GM23338 (cell line): ENCODE measurements at regions not wholly inside any gene's neighbourhood (a gene's known extent, or its start where the extent isn't known, plus 50 kb on each side); places are given as distances from the start of the nearest gene placed in this dataset.

Experiments
- ATAC-seq: fragments of 200-7000 bp; cut with Tn5 transposase; 3 replicates; pipeline ENCODE4 v1.9.1; 2020
- DNase-seq: peaks from one replicate; pipeline ENCODE4 v3.0.0-alpha.2; 2015; ENCODE audit warnings: low spot score
- H2AFZ ChIP-seq: fragments of 200-600 bp; sonication (generic); 2 replicates; pipeline ENCODE4 v1.8.0; 2016; ENCODE audit warnings: antibody characterized with exemption, mild to moderate bottlenecking, moderate library complexity
- H3F3A ChIP-seq: fragments of 200-600 bp; sonication (generic); replicated peaks from 2 replicates; pipeline ENCODE4 v1.8.0; 2017; ENCODE audit warnings: antibody characterized with exemption, mixed run types, low read depth
- H3K27ac ChIP-seq: fragments of 200-600 bp; sonication (generic); 2 replicates; pipeline ENCODE4 v1.6.1; 2016; ENCODE audit warnings: low read depth
- H3K27me3 ChIP-seq: fragments of 200-600 bp; sonication (generic); 2 replicates; pipeline ENCODE4 v1.8.0; 2016; ENCODE audit warnings: mild to moderate bottlenecking, mixed run types, moderate library complexity; ENCODE audit not compliant: insufficient read depth
- H3K36me3 ChIP-seq: fragments of 200-600 bp; sonication (generic); 2 replicates; pipeline ENCODE4 v1.8.0; 2016; ENCODE audit warnings: mild to moderate bottlenecking; ENCODE audit not compliant: insufficient read depth
- H3K4me1 ChIP-seq: fragments of 200-600 bp; sonication (generic); 2 replicates; pipeline ENCODE4 v1.8.0; 2016; ENCODE audit warnings: mild to moderate bottlenecking, moderate library complexity; ENCODE audit not compliant: insufficient read depth
- H3K4me2 ChIP-seq: fragments of 200-600 bp; sonication (generic); 2 replicates; pipeline ENCODE4 v1.7.1; 2017; ENCODE audit warnings: mixed run types
- H3K4me3 ChIP-seq: fragments of 200-600 bp; sonication (generic); 2 replicates; pipeline ENCODE4 v1.6.1; 2016; ENCODE audit warnings: mixed run types
- H3K79me2 ChIP-seq: fragments of 200-600 bp; sonication (generic); replicated peaks from 2 replicates; pipeline ENCODE4 v1.8.0; 2017; ENCODE audit warnings: mild to moderate bottlenecking; ENCODE audit not compliant: insufficient read depth
- H3K9me2 ChIP-seq: fragments of 200-600 bp; sonication (generic); 2 replicates; pipeline ENCODE4 v1.8.0; 2017; ENCODE audit not compliant: insufficient read depth
- H4K20me1 ChIP-seq: fragments of 200-600 bp; sonication (generic); replicated peaks from 2 replicates; pipeline ENCODE4 v1.8.0; 2017; ENCODE audit warnings: mild to moderate bottlenecking; ENCODE audit not compliant: insufficient read depth
- H3K27ac Mint-ChIP-seq: 2 replicates; pipeline ENCODE4 v1.8.0; 2020; ENCODE audit warnings: inconsistent platforms, mild to moderate bottlenecking, moderate library complexity, mixed read lengths
- H3K27me3 Mint-ChIP-seq: 3 replicates; pipeline ENCODE4 v1.8.0; 2022; ENCODE audit warnings: low read depth, mild to moderate bottlenecking, moderate library complexity, mixed read lengths, inconsistent platforms; ENCODE audit not compliant: insufficient read depth, poor library complexity
- H3K36me3 Mint-ChIP-seq: 3 replicates; pipeline ENCODE4 v1.8.0; 2021; ENCODE audit warnings: low read depth, mild to moderate bottlenecking, inconsistent platforms, moderate library complexity, mixed read lengths
- H3K4me1 Mint-ChIP-seq: 3 replicates; pipeline ENCODE4 v1.8.0; 2020; ENCODE audit warnings: mild to moderate bottlenecking, inconsistent platforms, mixed read lengths
- H3K4me3 Mint-ChIP-seq: 3 replicates; pipeline ENCODE4 v1.8.0; 2021; ENCODE audit warnings: moderate library complexity, mild to moderate bottlenecking, inconsistent platforms, mixed read lengths
- H3K9me3 Mint-ChIP-seq: 3 replicates; pipeline ENCODE4 v1.8.0; 2020; ENCODE audit warnings: moderate library complexity, mild to moderate bottlenecking, inconsistent platforms, mixed read lengths
- CREB1 ChIP-seq: fragments of 250-450 bp; sonication (Bioruptor Pico); IDR thresholded peaks from 2 replicates; pipeline ENCODE4 v1.5.0; 2020; ENCODE audit warnings: low read depth, mild to moderate bottlenecking, moderate library complexity
- CTCF ChIP-seq, 2 experiments: fragments of 200-600 bp in 1 of 2; sonication (generic) in 1 of 2; conservative IDR thresholded peaks; 2 replicates each; pipeline versions ENCODE4 v1.5.1 to v1.6.1; 2016 to 2017; ENCODE audit warnings: antibody characterized with exemption in 2 of 2, low read depth in 2 of 2, mild to moderate bottlenecking in 2 of 2, moderate library complexity in 1 of 2
- ETS1 ChIP-seq: IDR thresholded peaks from 2 replicates; pipeline ENCODE4 v1.6.1; 2016; ENCODE audit warnings: antibody characterized with exemption
- EZH2 ChIP-seq: fragments of 200-600 bp; sonication (generic); IDR thresholded peaks from one replicate; pipeline ENCODE4 v1.8.0; 2017; ENCODE audit warnings: antibody characterized with exemption, mild to moderate bottlenecking, low read depth; ENCODE audit not compliant: unreplicated experiment
- EZH2phosphoT487 ChIP-seq: fragments of 200-600 bp; sonication (generic); IDR thresholded peaks from one replicate; pipeline ENCODE4 v1.8.1; 2018; ENCODE audit warnings: antibody characterized with exemption; ENCODE audit not compliant: unreplicated experiment
- JUNB ChIP-seq: IDR thresholded peaks from one replicate; pipeline ENCODE4 v1.6.1; 2016; ENCODE audit warnings: antibody characterized with exemption; ENCODE audit not compliant: unreplicated experiment
- NANOG ChIP-seq: IDR thresholded peaks from 2 replicates; pipeline ENCODE4 v1.6.1; 2016; ENCODE audit warnings: antibody characterized with exemption, borderline replicate concordance
- POLR2AphosphoS5 ChIP-seq: IDR thresholded peaks from 2 replicates; pipeline ENCODE4 v1.6.1; 2016; ENCODE audit warnings: antibody characterized with exemption, low read depth
- REST ChIP-seq: IDR thresholded peaks from one replicate; pipeline ENCODE4 v1.6.1; 2018; ENCODE audit warnings: antibody characterized with exemption; ENCODE audit not compliant: unreplicated experiment
- STAT1 ChIP-seq: IDR thresholded peaks from one replicate; pipeline ENCODE4 v1.6.1; 2016; ENCODE audit warnings: antibody characterized with exemption; ENCODE audit not compliant: unreplicated experiment
- ZNF114 ChIP-seq: fragments of 250-450 bp; sonication (Bioruptor Pico); IDR thresholded peaks from 2 replicates; pipeline ENCODE4 v1.5.0; 2020; ENCODE audit warnings: mild to moderate bottlenecking, moderate library complexity
- ZNF331 ChIP-seq: fragments of 250-450 bp; sonication (Bioruptor Pico); IDR thresholded peaks from 2 replicates; pipeline ENCODE4 v1.5.0; 2020; ENCODE audit warnings: low read depth, mild to moderate bottlenecking, moderate library complexity
- ZNF462 ChIP-seq: fragments of 250-450 bp; sonication (Bioruptor Pico); IDR thresholded peaks from 2 replicates; pipeline ENCODE4 v1.5.0; 2020; ENCODE audit warnings: mild to moderate bottlenecking, moderate library complexity

GRCh38 chr2:40937284-40937683 lies 485.4 kb upstream of the SLC8A1 start:
- Histone ChIP-seq H3K9me2 (no peaks in the 10 kb centered on the region), H3F3A (no peaks in the 10 kb centered on the region), H3K27ac (no peak overlapping the region), H3K4me3 (no peak overlapping the region), H3K27me3 (no peaks in the 10 kb centered on the region), H3K79me2 (no peaks in the 10 kb centered on the region), H2AFZ (no peak overlapping the region), H3K36me3 (no peaks in the 10 kb centered on the region), H3K4me1 (no peaks in the 10 kb centered on the region), H4K20me1 (no peaks in the 10 kb centered on the region), H3K4me2 (no peak overlapping the region)
- DNase-seq (no peak), ATAC-seq (no peak)
- TF ChIP-seq ETS1 (no peak), POLR2AphosphoS5 (no peak), CREB1 (CRISPR knock-in tag) (no peak), EZH2phosphoT487 (no peak), STAT1 (no peak), JUNB (no peak), CTCF (conservative IDR thresholded peaks at IDR 0.05; ENCODE audit: low read depth in 2 of 2) (no peak), ZNF331 (CRISPR knock-in tag) (no peak), NANOG (no peak), EZH2 (no peak), ZNF114 (no peak), ZNF462 (CRISPR knock-in tag) (no peak), REST (no peak)
- Mint-ChIP-seq H3K36me3 (peaks cover 5% of the 10 kb centered on the region; the same call in 2 of the 3 replicates), H3K27ac (no peak overlapping the region), H3K9me3 (peaks cover 6% of the 10 kb centered on the region), H3K4me1 (no peaks in the 10 kb centered on the region; the same call in 2 of the 3 replicates), H3K4me3 (no peak overlapping the region), H3K27me3 (no peaks in the 10 kb centered on the region)
